PFSK-1 (cell line): ENCODE measurements at regions not wholly inside any gene's neighbourhood (a gene's known extent, or its start where the extent isn't known, plus 50 kb on each side); places are given as distances from the start of the nearest gene placed in this dataset.

ENCODE experiments used
- POLR2AphosphoS5 ChIP-seq: IDR thresholded peaks from 2 replicates; pipeline ENCODE4 v1.6.1; 2012; ENCODE audit warnings: low read depth, mild to moderate bottlenecking, control low read depth, low read length, moderate library complexity
- TF ChIP-seq, protein P1 (sequence below), 2 experiments: IDR thresholded peaks; 2 replicates each; pipeline versions ENCODE4 v1.6.1 to v1.8.0; 2011 to 2012; ENCODE audit warnings: low read depth in 2 of 2, low read length in 2 of 2, control low read depth in 1 of 2, inconsistent platforms in 1 of 2, mild to moderate bottlenecking in 1 of 2, moderate library complexity in 1 of 2; ENCODE audit not compliant: insufficient read depth in 1 of 2

- TF ChIP-seq, protein P1, sequence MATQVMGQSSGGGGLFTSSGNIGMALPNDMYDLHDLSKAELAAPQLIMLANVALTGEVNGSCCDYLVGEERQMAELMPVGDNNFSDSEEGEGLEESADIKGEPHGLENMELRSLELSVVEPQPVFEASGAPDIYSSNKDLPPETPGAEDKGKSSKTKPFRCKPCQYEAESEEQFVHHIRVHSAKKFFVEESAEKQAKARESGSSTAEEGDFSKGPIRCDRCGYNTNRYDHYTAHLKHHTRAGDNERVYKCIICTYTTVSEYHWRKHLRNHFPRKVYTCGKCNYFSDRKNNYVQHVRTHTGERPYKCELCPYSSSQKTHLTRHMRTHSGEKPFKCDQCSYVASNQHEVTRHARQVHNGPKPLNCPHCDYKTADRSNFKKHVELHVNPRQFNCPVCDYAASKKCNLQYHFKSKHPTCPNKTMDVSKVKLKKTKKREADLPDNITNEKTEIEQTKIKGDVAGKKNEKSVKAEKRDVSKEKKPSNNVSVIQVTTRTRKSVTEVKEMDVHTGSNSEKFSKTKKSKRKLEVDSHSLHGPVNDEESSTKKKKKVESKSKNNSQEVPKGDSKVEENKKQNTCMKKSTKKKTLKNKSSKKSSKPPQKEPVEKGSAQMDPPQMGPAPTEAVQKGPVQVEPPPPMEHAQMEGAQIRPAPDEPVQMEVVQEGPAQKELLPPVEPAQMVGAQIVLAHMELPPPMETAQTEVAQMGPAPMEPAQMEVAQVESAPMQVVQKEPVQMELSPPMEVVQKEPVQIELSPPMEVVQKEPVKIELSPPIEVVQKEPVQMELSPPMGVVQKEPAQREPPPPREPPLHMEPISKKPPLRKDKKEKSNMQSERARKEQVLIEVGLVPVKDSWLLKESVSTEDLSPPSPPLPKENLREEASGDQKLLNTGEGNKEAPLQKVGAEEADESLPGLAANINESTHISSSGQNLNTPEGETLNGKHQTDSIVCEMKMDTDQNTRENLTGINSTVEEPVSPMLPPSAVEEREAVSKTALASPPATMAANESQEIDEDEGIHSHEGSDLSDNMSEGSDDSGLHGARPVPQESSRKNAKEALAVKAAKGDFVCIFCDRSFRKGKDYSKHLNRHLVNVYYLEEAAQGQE (IDR thresholded peaks at IDR 0.05; ENCODE audit: insufficient read depth in 1 of 2, low read depth in 2 of 2, low read length in 2 of 2) = no peak
- TF ChIP-seq POLR2AphosphoS5 = no peak
Measured at GRCh38 chr13:50334115-50334778, 319.0 kb downstream of the KCNRG start.
